K562 (cell line): ENCODE measurements at regions not wholly inside any gene's neighbourhood (a gene's known extent, or its start where the extent isn't known, plus 50 kb on each side); places are given as distances from the start of the nearest gene placed in this dataset.

Experiments
- ATAC-seq: fragments of 200-7000 bp; cut with Tn5 transposase; 3 replicates; pipeline ENCODE4 v1.9.1; 2020; ENCODE audit warnings: moderate library complexity
- BruUV-seq: library from RNA; stranded (reverse); fragments of 400-500 nt; replicated peaks from 2 replicates; lab custom pipeline; 2021; lab: Mats Ljungman, UMichigan
- CTCF ChIA-PET: fragments of 300-600 bp; formaldehyde crosslinking; extraction: SDS; loops from one replicate; lab custom pipeline; 2021; ENCODE audit warnings: low intra/inter-chr PET ratio; lab: Yijun Ruan, JAX
- POLR2A ChIA-PET: fragments of 300-600, 350-650 bp; sonication (Branson Sonifier 250); formaldehyde crosslinking; extraction: SDS; loops from one replicate; lab custom pipeline; 2021; ENCODE audit warnings: antibody characterized with exemption, inconsistent platforms; lab: Yijun Ruan, JAX
- DNase-seq, 4 experiments: peaks; one replicate each; pipeline versions ENCODE4 v3.0.0 to v3.0.0-alpha.2; 2011 to 2018; ENCODE audit warnings: low spot score in 3 of 4, mixed read lengths in 3 of 4; ENCODE audit errors: extremely low read depth in 1 of 4
- FAIRE-seq: peaks from 2 replicates; lab custom pipeline; 2011; peaks lifted over from hg19 to GRCh38; lab: Jason Lieb, UNC
- H2AFZ ChIP-seq: 2 replicates; pipeline ENCODE4 v1.6.0; 2011; ENCODE audit warnings: low read depth, low read length, control low read depth, inconsistent platforms
- H3K27ac ChIP-seq: fragments of 200-600 bp; 3 replicates; pipeline ENCODE4 v1.8.0; 2011; ENCODE audit warnings: low read depth, mild to moderate bottlenecking, control low read depth, inconsistent platforms, low read length, moderate library complexity, mixed read lengths; ENCODE audit errors: extremely low read depth
- H3K27me3 ChIP-seq, 2 experiments: fragments of 300-600 bp in 1 of 2; 2 replicates in 1 of 2; 3 replicates in 1 of 2; pipeline versions ENCODE4 v1.6.0 to v1.8.0; 2011; ENCODE audit warnings: inconsistent platforms in 2 of 2, low read length in 2 of 2, mild to moderate bottlenecking in 1 of 2, mixed read lengths in 1 of 2, moderate library complexity in 1 of 2; ENCODE audit not compliant: control insufficient read depth in 2 of 2, insufficient read depth in 2 of 2
- H3K36me3 ChIP-seq: fragments of 300-600 bp; 3 replicates; pipeline ENCODE4 v1.8.0; 2011; ENCODE audit warnings: mild to moderate bottlenecking, low read length, inconsistent platforms; ENCODE audit not compliant: control insufficient read depth, insufficient read depth
- H3K4me1 ChIP-seq, 2 experiments: fragments of 200-600 bp in 1 of 2; replicated peaks in 1 of 2; 2 replicates in 1 of 2; 3 replicates in 1 of 2; pipeline versions ENCODE4 v1.5.1 to v1.8.0; 2011; ENCODE audit warnings: inconsistent platforms in 2 of 2, low read length in 2 of 2, mild to moderate bottlenecking in 1 of 2, mixed read lengths in 1 of 2, moderate library complexity in 1 of 2; ENCODE audit not compliant: control insufficient read depth in 2 of 2, insufficient read depth in 2 of 2
- H3K4me2 ChIP-seq: 2 replicates; pipeline ENCODE4 v1.6.1; 2011; ENCODE audit warnings: low read length, control low read depth, inconsistent platforms, mixed read lengths; ENCODE audit not compliant: insufficient read depth
- H3K4me3 ChIP-seq: fragments of 200-600 bp; sonication (generic), shearing (Covaris generic); 2 replicates; pipeline ENCODE4 v1.5.1; 2016; ENCODE audit warnings: control low read depth, inconsistent platforms
- H3K79me2 ChIP-seq: fragments of 200-600 bp; 3 replicates; pipeline ENCODE4 v1.8.0; 2011; ENCODE audit warnings: low read length, inconsistent platforms; ENCODE audit not compliant: control insufficient read depth, insufficient read depth
- H3K9ac ChIP-seq, 2 experiments: 2 replicates each; pipeline versions ENCODE4 v1.6.0 to v1.6.1; 2011; ENCODE audit warnings: low read depth in 2 of 2, low read length in 2 of 2, control low read depth in 1 of 2, inconsistent platforms in 1 of 2, mild to moderate bottlenecking in 1 of 2, mixed read lengths in 1 of 2; ENCODE audit not compliant: insufficient read depth in 1 of 2
- H3K9me1 ChIP-seq: one replicate; pipeline ENCODE4 v1.6.0; 2011; ENCODE audit warnings: inconsistent platforms, mild to moderate bottlenecking, low read length, moderate library complexity; ENCODE audit not compliant: control insufficient read depth, insufficient read depth
- H3K9me3 ChIP-seq: replicated peaks from 2 replicates; pipeline ENCODE4 v1.5.1; 2011; ENCODE audit warnings: low read depth, low read length, inconsistent platforms; ENCODE audit not compliant: control insufficient read depth, insufficient read depth
- H4K20me1 ChIP-seq: replicated peaks from 2 replicates; pipeline ENCODE4 v1.6.1; 2011; ENCODE audit warnings: low read length, inconsistent platforms, mixed read lengths; ENCODE audit not compliant: control insufficient read depth, insufficient read depth
- TRIM28 ChIP-seq: fragments of 450-650 bp; IDR thresholded peaks from 2 replicates; pipeline ENCODE4 v1.6.1; 2017
- ZFPM2 ChIP-seq: fragments of 250-450 bp; sonication (Bioruptor Pico); IDR thresholded peaks from 2 replicates; pipeline ENCODE4 v1.5.1; 2022; ENCODE audit warnings: mild to moderate bottlenecking
- ZFX ChIP-seq: sonication (generic); formaldehyde crosslinking; IDR thresholded peaks from 2 replicates; pipeline ENCODE4 v1.8.0; 2022; ENCODE audit warnings: mild to moderate bottlenecking, missing genetic modification reagents, moderate library complexity
- WGBS: fragments of 100-300 bp; shearing (Covaris generic); methylation state at CpG from one replicate; pipeline ENCODE4 v1.1.6; 2016; ENCODE audit warnings: low coverage, mixed read lengths; ENCODE audit not compliant: insufficient coverage; ENCODE audit errors: missing lambda C conversion rate; 5-methylcytosine and 5-hydroxymethylcytosine counted together
- in situ Hi-C: fragments of 300-500 bp; cut with MboI; formaldehyde crosslinking; loops from 4 replicates; pipeline ENCODE4 v1.15.0; 2018; ENCODE audit warnings: inconsistent platforms, mixed read lengths
- intact Hi-C: fragments of 100-400 bp; cut with micrococcal nuclease; formaldehyde crosslinking; loops from 2 replicates; pipeline ENCODE4 v1.14.2; 2022
- TF ChIP-seq, protein P1 (sequence below): sonication (generic); formaldehyde crosslinking; IDR thresholded peaks from 2 replicates; pipeline ENCODE4 v1.8.0; 2022; ENCODE audit warnings: mild to moderate bottlenecking, missing genetic modification reagents
- TF ChIP-seq, protein P2 (sequence below): fragments of 250-450 bp; sonication (Bioruptor Pico); IDR thresholded peaks from 2 replicates; pipeline ENCODE4 v1.4.0; 2020; ENCODE audit warnings: mild to moderate bottlenecking, moderate library complexity
- TF ChIP-seq, protein P3 (sequence below): sonication (generic); formaldehyde crosslinking; IDR thresholded peaks from 2 replicates; pipeline ENCODE4 v1.9.0; 2022; ENCODE audit warnings: mild to moderate bottlenecking, missing genetic modification reagents
- TF ChIP-seq, protein P4 (sequence below): sonication (generic); IDR thresholded peaks from 2 replicates; pipeline ENCODE4 v1.6.1; 2016
- TF ChIP-seq, protein P5 (sequence below): fragments of 200-800 bp; sonication (Bioruptor generic); IDR thresholded peaks from 2 replicates; pipeline ENCODE4 v1.6.1; 2017; ENCODE audit warnings: missing genetic modification characterization, missing compliant biosample characterization

DNA sequence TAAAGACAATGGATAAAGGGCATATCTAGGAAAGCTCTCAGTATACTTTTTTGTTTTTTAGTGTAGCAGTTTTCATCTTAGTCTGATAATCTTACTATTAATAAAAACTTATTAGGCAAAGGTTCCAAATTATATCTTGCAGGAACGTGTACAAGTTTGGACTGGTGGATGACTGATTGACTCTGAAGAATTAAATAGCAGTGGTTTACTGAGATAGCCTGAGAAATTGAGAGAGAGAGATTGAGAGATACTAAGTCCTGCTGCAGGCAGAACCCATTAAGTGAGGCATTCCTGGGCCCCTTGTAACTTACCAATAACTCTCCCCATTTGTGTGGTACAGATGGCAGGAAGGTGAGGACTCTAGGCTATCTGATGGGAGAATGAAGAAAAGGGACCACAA is 80.2 kb upstream of the SLC38A2 start:
- Histone ChIP-seq H3K9me3 (no peaks in the 10 kb centered on the region), H3K9ac (no peak overlapping the region), H3K27ac (no peak overlapping the region), H3K36me3 (no peaks in the 10 kb centered on the region), H4K20me1 (no peaks in the 10 kb centered on the region), H3K4me3 (no peak overlapping the region), H2AFZ (no peak overlapping the region), H3K27me3 (no peaks in the 10 kb centered on the region), H3K9me1 (no peaks in the 10 kb centered on the region), H3K79me2 (no peaks in the 10 kb centered on the region), H3K4me2 (no peak overlapping the region), H3K4me1 (peaks cover 10 to 57% of the 10 kb centered on the region in 2 experiments)
- DNase-seq (no peak), FAIRE-seq (no peak), ATAC-seq (no peak)
- TF ChIP-seq TRIM28 (no peak), ZFX (CRISPR knock-in tag) (no peak), ZFPM2 (no peak)
- TF ChIP-seq, protein P1, sequence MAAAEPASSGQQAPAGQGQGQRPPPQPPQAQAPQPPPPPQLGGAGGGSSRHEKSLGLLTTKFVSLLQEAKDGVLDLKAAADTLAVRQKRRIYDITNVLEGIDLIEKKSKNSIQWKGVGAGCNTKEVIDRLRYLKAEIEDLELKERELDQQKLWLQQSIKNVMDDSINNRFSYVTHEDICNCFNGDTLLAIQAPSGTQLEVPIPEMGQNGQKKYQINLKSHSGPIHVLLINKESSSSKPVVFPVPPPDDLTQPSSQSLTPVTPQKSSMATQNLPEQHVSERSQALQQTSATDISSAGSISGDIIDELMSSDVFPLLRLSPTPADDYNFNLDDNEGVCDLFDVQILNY (CRISPR knock-in tag): no peak
- TF ChIP-seq, protein P2, sequence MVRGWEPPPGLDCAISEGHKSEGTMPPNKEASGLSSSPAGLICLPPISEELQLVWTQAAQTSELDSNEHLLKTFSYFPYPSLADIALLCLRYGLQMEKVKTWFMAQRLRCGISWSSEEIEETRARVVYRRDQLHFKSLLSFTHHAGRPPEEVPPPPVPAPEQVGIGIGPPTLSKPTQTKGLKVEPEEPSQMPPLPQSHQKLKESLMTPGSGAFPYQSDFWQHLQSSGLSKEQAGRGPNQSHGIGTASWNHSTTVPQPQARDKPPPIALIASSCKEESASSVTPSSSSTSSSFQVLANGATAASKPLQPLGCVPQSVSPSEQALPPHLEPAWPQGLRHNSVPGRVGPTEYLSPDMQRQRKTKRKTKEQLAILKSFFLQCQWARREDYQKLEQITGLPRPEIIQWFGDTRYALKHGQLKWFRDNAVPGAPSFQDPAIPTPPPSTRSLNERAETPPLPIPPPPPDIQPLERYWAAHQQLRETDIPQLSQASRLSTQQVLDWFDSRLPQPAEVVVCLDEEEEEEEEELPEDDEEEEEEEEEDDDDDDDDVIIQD (CRISPR knock-in tag): no peak
- TF ChIP-seq, protein P3, sequence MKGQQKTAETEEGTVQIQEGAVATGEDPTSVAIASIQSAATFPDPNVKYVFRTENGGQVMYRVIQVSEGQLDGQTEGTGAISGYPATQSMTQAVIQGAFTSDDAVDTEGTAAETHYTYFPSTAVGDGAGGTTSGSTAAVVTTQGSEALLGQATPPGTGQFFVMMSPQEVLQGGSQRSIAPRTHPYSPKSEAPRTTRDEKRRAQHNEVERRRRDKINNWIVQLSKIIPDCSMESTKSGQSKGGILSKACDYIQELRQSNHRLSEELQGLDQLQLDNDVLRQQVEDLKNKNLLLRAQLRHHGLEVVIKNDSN (CRISPR knock-in tag): no peak
- TF ChIP-seq, protein P4, sequence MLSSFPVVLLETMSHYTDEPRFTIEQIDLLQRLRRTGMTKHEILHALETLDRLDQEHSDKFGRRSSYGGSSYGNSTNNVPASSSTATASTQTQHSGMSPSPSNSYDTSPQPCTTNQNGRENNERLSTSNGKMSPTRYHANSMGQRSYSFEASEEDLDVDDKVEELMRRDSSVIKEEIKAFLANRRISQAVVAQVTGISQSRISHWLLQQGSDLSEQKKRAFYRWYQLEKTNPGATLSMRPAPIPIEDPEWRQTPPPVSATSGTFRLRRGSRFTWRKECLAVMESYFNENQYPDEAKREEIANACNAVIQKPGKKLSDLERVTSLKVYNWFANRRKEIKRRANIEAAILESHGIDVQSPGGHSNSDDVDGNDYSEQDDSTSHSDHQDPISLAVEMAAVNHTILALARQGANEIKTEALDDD: 0 out of 2 replicates have a peak, but pooled peaks have one; percentile 14
- TF ChIP-seq, protein P5, sequence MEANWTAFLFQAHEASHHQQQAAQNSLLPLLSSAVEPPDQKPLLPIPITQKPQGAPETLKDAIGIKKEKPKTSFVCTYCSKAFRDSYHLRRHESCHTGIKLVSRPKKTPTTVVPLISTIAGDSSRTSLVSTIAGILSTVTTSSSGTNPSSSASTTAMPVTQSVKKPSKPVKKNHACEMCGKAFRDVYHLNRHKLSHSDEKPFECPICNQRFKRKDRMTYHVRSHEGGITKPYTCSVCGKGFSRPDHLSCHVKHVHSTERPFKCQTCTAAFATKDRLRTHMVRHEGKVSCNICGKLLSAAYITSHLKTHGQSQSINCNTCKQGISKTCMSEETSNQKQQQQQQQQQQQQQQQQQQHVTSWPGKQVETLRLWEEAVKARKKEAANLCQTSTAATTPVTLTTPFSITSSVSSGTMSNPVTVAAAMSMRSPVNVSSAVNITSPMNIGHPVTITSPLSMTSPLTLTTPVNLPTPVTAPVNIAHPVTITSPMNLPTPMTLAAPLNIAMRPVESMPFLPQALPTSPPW (CRISPR knock-in tag): 0 out of 2 replicates have a peak, but pooled peaks have one; percentile 0
- in situ Hi-C loops: no loop called here
- ChIA-PET CTCF (no interaction called here), POLR2A (interaction anchor here (1.6 kb wide), 1 partner anchor 12 kb away, joined by 3 read pairs; no protein-coding TSS in a partner anchor)
- 6% methylated on average over 1 of the region's 1 CpG for WGBS
- intact Hi-C loops: loop anchor here (5.0 kb wide), 1 partner anchor 80 kb away; the partner anchor contains the start of gene SLC38A2
- no TSS peak for BruUV-seq
